ENCODE measurements at regions not wholly inside any gene's neighbourhood (a gene's known extent, or its start where the extent isn't known, plus 50 kb on each side); places are given as distances from the start of the nearest gene placed in this dataset.
"Not testable (repeated sequence)": the region's sequence is repeated elsewhere in the genome, so short reads cannot be mapped to it uniquely, and the experiment has no call there.

- peak overlapping the region; percentile 78 to 86 for H3K27ac ChIP-seq
- H3K4me3 ChIP-seq = peak overlapping the region in 1 of 2 donors; percentile 69
- intact Hi-C loops (cut with DNase I; ENCODE audit: low total_unique reads) = not testable (repeated sequence)
These were observed 56.7 kb upstream of the GOLGA8R start for GRCh38 chr15:30470601-30471365.

DNA sequence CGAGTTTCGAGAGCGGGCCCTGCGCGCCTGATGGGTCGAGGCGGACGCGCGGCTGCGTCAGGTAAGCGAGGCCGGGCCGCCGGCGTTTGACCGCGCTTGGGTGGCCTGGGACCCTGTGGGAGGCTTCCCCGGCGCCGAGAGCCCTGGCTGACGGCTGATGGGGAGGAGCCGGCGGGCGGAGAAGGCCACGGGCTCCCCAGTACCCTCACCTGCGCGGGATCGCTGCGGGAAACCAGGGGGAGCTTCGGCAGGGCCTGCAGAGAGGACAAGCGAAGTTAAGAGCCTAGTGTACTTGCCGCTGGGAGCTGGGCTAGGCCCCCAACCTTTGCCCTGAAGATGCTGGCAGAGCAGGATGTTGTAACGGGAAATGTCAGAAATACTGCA lies 57.3 kb upstream of the GOLGA8R start:
- Histone ChIP-seq H3K27ac (peak overlapping the region; percentile 78 to 86), H3K4me3 (peak overlapping the region in 1 of 2 donors; percentile 69)
- H3K9me3 ChIP-seq; H3K4me1 ChIP-seq; H3K27me3 ChIP-seq; intact Hi-C loops (cut with DNase I; ENCODE audit: low total_unique reads); H3K36me3 ChIP-seq; DNase-seq: not testable (repeated sequence)

More at GRCh38 chr15:30470601-30471365, 56.7 kb upstream of the GOLGA8R start:
- DNase-seq = peak in 1 of 2 donors; percentile 75
- H3K9me3 ChIP-seq, H3K27me3 ChIP-seq, H3K36me3 ChIP-seq, H3K4me1 ChIP-seq: not testable (repeated sequence)

GRCh38 chr15:30471817-30472551 lies 57.9 kb upstream of the GOLGA8R start:
- H3K4me1 ChIP-seq; H3K36me3 ChIP-seq; H3K4me3 ChIP-seq; H3K27ac ChIP-seq; intact Hi-C loops (cut with DNase I; ENCODE audit: low total_unique reads); H3K9me3 ChIP-seq; DNase-seq; H3K27me3 ChIP-seq: not testable (repeated sequence)

GRCh38 chr15:30484887-30485286 lies 67.0 kb upstream of the GOLGA8Q start:
- H3K27ac ChIP-seq; DNase-seq; H3K9me3 ChIP-seq; H3K27me3 ChIP-seq; H3K36me3 ChIP-seq; H3K4me1 ChIP-seq; H3K4me3 ChIP-seq; intact Hi-C loops (cut with DNase I; ENCODE audit: low total_unique reads): not testable (repeated sequence)

DNA sequence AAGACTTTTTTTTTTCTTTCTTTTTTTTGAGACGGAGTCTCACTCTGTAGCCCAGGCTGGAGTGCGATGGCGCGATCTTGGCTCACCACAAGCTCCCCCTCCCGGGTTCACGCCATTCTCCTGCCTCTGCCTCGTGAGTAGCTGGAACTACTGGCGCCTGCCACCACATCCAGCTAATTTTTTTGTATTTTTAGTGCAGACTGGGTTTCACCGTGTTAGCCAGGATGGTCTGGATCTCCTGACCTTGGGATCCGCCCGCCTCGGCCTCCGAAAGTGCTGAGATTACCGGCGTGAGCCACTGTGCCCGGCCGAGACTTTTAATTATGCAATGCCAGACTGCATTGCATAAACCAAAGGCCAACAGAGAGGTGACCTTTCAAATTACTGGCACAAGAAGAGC lies 62.6 kb upstream of the GOLGA8Q start:
- H3K4me3 ChIP-seq; H3K27ac ChIP-seq; intact Hi-C loops (cut with DNase I; ENCODE audit: low total_unique reads); H3K27me3 ChIP-seq; H3K36me3 ChIP-seq; H3K9me3 ChIP-seq; H3K4me1 ChIP-seq; DNase-seq: not testable (repeated sequence)

DNA sequence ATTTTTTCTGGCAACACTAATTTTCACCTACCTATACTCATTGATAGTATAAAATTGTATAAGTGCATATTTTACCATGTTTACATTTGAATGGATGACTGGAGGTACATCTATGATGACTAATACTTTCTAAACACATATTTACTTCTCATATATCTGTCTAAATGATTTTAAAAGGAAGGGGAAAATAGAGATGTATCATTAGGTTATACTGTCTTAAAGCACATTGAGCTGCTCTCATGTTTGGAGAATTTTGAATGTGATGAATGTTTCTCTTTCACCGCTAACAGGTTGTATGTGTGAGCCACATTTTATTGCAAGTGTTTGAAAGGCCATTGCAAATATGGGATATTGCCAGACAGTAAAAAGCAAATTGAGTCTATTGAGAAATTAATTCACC lies 61.5 kb upstream of the GOLGA8Q start:
- H3K4me1 ChIP-seq; intact Hi-C loops (cut with DNase I; ENCODE audit: low total_unique reads); H3K27me3 ChIP-seq; H3K36me3 ChIP-seq; DNase-seq; H3K27ac ChIP-seq; H3K4me3 ChIP-seq; H3K9me3 ChIP-seq: not testable (repeated sequence)

DNA sequence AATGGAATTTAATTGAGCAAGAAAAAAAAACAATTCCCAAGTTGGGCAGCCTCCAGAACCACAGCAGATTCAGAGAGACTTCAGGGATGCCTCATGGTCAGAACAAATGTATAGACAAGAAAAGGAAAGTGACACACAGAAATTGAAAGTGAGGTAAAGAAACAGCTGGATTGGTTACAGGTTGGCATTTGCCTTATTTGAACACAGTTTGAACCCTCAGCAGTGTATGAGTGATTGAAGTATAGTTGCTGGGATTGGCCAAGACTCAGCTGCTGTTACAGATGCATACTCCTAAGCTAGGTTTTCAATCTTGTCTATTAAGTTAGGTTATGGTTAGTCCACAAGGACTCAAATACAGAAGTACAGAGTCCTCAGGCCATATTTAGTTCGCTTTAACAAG lies 57.9 kb upstream of the GOLGA8Q start:
- H3K4me3 ChIP-seq; H3K4me1 ChIP-seq; H3K27ac ChIP-seq; H3K27me3 ChIP-seq; DNase-seq; H3K36me3 ChIP-seq; H3K9me3 ChIP-seq; intact Hi-C loops (cut with DNase I; ENCODE audit: low total_unique reads): not testable (repeated sequence)

DNA sequence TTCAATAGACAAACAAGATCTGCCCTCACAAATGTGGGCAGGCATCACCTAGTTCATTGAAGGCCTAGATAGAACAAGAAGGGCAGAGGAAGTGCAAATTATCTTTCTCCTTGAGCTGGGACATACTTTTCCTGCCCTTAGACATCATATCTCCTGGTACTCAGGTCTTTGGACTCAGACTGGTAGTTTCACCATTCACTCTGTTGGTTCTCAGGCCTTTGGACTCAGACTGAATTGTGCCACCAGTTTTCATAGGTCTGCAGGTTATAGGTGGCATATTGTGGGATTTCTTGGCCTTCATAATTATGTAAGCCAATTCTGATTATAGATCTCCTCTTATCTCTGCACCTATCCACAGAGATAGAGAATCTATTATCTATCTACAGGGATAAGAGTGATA lies 54.6 kb upstream of the GOLGA8Q start:
- intact Hi-C loops (cut with DNase I; ENCODE audit: low total_unique reads); H3K4me1 ChIP-seq; H3K36me3 ChIP-seq; H3K27ac ChIP-seq; H3K9me3 ChIP-seq; H3K27me3 ChIP-seq; H3K4me3 ChIP-seq; DNase-seq: not testable (repeated sequence)

DNA sequence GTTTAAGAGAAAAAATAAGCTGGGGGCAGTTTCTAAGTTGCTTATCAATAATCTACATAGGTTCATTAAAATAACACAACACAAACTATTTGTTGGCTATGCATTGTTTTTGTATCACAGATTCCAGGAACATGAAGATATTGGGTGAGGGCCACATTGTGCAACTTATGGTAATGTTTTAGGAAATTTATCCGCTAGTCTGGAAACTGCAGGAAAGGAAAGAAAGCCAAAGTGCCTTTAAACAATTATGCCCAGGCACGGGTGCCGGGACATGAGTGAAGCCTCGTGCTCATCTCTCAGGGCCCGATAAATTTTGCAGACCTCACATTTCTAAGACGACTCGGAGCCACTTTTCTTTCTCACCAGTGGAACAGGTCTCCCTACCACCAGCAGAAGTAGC lies 52.6 kb upstream of the GOLGA8Q start:
- H3K36me3 ChIP-seq; H3K4me3 ChIP-seq; H3K27ac ChIP-seq; H3K9me3 ChIP-seq; H3K27me3 ChIP-seq; DNase-seq; H3K4me1 ChIP-seq; intact Hi-C loops (cut with DNase I; ENCODE audit: low total_unique reads): not testable (repeated sequence)

- H3K4me3 ChIP-seq; H3K27me3 ChIP-seq; DNase-seq; H3K9me3 ChIP-seq; intact Hi-C loops (cut with DNase I; ENCODE audit: low total_unique reads); H3K36me3 ChIP-seq; H3K4me1 ChIP-seq; H3K27ac ChIP-seq: not testable (repeated sequence)
These were observed 51.3 kb upstream of the GOLGA8Q start for GRCh38 chr15:30500511-30500910.

Measured in uterus (tissue), 3 donors.